H9 (cell line): ENCODE measurements at regions not wholly inside any gene's neighbourhood (a gene's known extent, or its start where the extent isn't known, plus 50 kb on each side); places are given as distances from the start of the nearest gene placed in this dataset.
"Not testable (repeated sequence)": the region's sequence is repeated elsewhere in the genome, so short reads cannot be mapped to it uniquely, and the experiment has no call there.

Source experiments
- DNase-seq: peaks from one replicate; pipeline ENCODE4 v3.0.0-alpha.2; 2017
- H2AFZ ChIP-seq: one replicate; pipeline ENCODE4 v1.6.1; 2013; ENCODE audit warnings: mild to moderate bottlenecking, low read length, control low read depth, moderate library complexity
- H2AK5ac ChIP-seq: 2 replicates; pipeline ENCODE4 v1.6.1; 2013; ENCODE audit warnings: low read length, control low read depth, mixed read lengths; ENCODE audit not compliant: insufficient read length
- H2BK120ac ChIP-seq: one replicate; pipeline ENCODE4 v1.6.1; 2013; ENCODE audit warnings: low read depth, mild to moderate bottlenecking, low read length, control low read depth, inconsistent platforms; ENCODE audit not compliant: poor library complexity, severe bottlenecking
- H2BK12ac ChIP-seq: 2 replicates; pipeline ENCODE4 v1.6.1; 2013; ENCODE audit warnings: low read length, control low read depth, mixed read lengths, low read depth; ENCODE audit not compliant: insufficient read length
- H2BK15ac ChIP-seq: 2 replicates; pipeline ENCODE4 v1.6.1; 2013; ENCODE audit warnings: low read depth, low read length, control low read depth
- H2BK20ac ChIP-seq: one replicate; pipeline ENCODE4 v1.6.1; 2013; ENCODE audit warnings: low read depth, mild to moderate bottlenecking, low read length, control low read depth, inconsistent platforms; ENCODE audit not compliant: poor library complexity, severe bottlenecking
- H2BK5ac ChIP-seq: 2 replicates; pipeline ENCODE4 v1.6.1; 2013; ENCODE audit warnings: low read length, control low read depth, mixed read lengths; ENCODE audit not compliant: insufficient read length
- H3K14ac ChIP-seq: 2 replicates; pipeline ENCODE4 v1.6.1; 2013; ENCODE audit warnings: low read length, control low read depth; ENCODE audit not compliant: insufficient read depth
- H3K18ac ChIP-seq: 2 replicates; pipeline ENCODE4 v1.6.1; 2013; ENCODE audit warnings: low read depth, mild to moderate bottlenecking, mixed read lengths, low read length, control low read depth; ENCODE audit not compliant: insufficient read length
- H3K23ac ChIP-seq: 2 replicates; pipeline ENCODE4 v1.6.1; 2013; ENCODE audit warnings: low read length, control low read depth, mixed read lengths, low read depth; ENCODE audit not compliant: insufficient read length
- H3K23me2 ChIP-seq: 2 replicates; pipeline ENCODE4 v1.6.1; 2013; ENCODE audit warnings: low read depth, mild to moderate bottlenecking, mixed read lengths, low read length, control low read depth; ENCODE audit not compliant: insufficient read length, poor library complexity, severe bottlenecking
- H3K27ac ChIP-seq: 2 replicates; pipeline ENCODE4 v1.5.1; 2013; ENCODE audit warnings: low read length, control low read depth, mixed read lengths, low read depth; ENCODE audit not compliant: insufficient read length
- H3K27me3 ChIP-seq: 2 replicates; pipeline ENCODE4 v1.6.1; 2013; ENCODE audit warnings: low read length, control low read depth, inconsistent platforms; ENCODE audit not compliant: insufficient read depth
- H3K4ac ChIP-seq: 2 replicates; pipeline ENCODE4 v1.6.1; 2013; ENCODE audit warnings: low read depth, mild to moderate bottlenecking, control low read depth, inconsistent platforms, low read length, moderate library complexity
- H3K4me1 ChIP-seq: 2 replicates; pipeline ENCODE4 v1.6.1; 2013; ENCODE audit warnings: low read length, control low read depth, inconsistent platforms; ENCODE audit not compliant: insufficient read depth
- H3K4me2 ChIP-seq: 2 replicates; pipeline ENCODE4 v1.6.1; 2013; ENCODE audit warnings: low read length, control low read depth, mixed read lengths; ENCODE audit not compliant: insufficient read length, insufficient read depth
- H3K56ac ChIP-seq: 2 replicates; pipeline ENCODE4 v1.6.1; 2013; ENCODE audit warnings: low read depth, mild to moderate bottlenecking, mixed read lengths, low read length, control low read depth; ENCODE audit not compliant: insufficient read length
- H3K79me1 ChIP-seq: 2 replicates; pipeline ENCODE4 v1.6.1; 2013; ENCODE audit warnings: low read depth, mild to moderate bottlenecking, moderate library complexity, low read length, control low read depth, inconsistent platforms; ENCODE audit not compliant: insufficient read depth, poor library complexity, severe bottlenecking
- H3K79me2 ChIP-seq: 2 replicates; pipeline ENCODE4 v1.6.1; 2013; ENCODE audit warnings: low read length, control low read depth, inconsistent platforms; ENCODE audit not compliant: insufficient read depth
- H3K9ac ChIP-seq: 2 replicates; pipeline ENCODE4 v1.6.1; 2013; ENCODE audit warnings: low read length, control low read depth, mixed read lengths; ENCODE audit not compliant: insufficient read length; ENCODE audit errors: extremely low read depth
- H3K9me3 ChIP-seq: one replicate; pipeline ENCODE4 v1.6.1; 2013; ENCODE audit warnings: low read depth, low read length, inconsistent platforms; ENCODE audit not compliant: control insufficient read depth
- H3T11ph ChIP-seq: one replicate; pipeline ENCODE4 v1.6.1; 2013; ENCODE audit warnings: mild to moderate bottlenecking, low read length, control low read depth, inconsistent platforms
- H4K20me1 ChIP-seq: one replicate; pipeline ENCODE4 v1.6.1; 2013; ENCODE audit not compliant: control insufficient read depth, insufficient read length, insufficient read depth
- H4K5ac ChIP-seq: 2 replicates; pipeline ENCODE4 v1.6.1; 2013; ENCODE audit warnings: low read depth, mild to moderate bottlenecking, mixed read lengths, low read length, control low read depth; ENCODE audit not compliant: insufficient read length
- H4K8ac ChIP-seq: replicated peaks from 2 replicates; pipeline ENCODE4 v1.6.1; 2013; ENCODE audit warnings: low read length, control low read depth, mixed read lengths, low read depth; ENCODE audit not compliant: insufficient read length
- H4K91ac ChIP-seq: 2 replicates; pipeline ENCODE4 v1.6.1; 2013; ENCODE audit warnings: low read depth, mild to moderate bottlenecking, moderate library complexity, mixed read lengths, low read length, control low read depth; ENCODE audit not compliant: insufficient read length
- H3K27ac Mint-ChIP-seq, 3 experiments: 2 replicates in 2 of 3; 3 replicates in 1 of 3; pipeline ENCODE4 v1.8.0; 2020 to 2021; ENCODE audit warnings: mixed read lengths in 3 of 3, mild to moderate bottlenecking in 1 of 3, moderate library complexity in 1 of 3
- H3K27me3 Mint-ChIP-seq: 2 replicates; pipeline ENCODE4 v1.8.0; 2021; ENCODE audit warnings: low read depth, mild to moderate bottlenecking, moderate library complexity, mixed read lengths
- H3K36me3 Mint-ChIP-seq, 3 experiments: 2 replicates in 2 of 3; 3 replicates in 1 of 3; pipeline ENCODE4 v1.8.0; 2020 to 2021; ENCODE audit warnings: low read depth in 3 of 3, mixed read lengths in 3 of 3; ENCODE audit not compliant: insufficient read depth in 1 of 3
- H3K4me1 Mint-ChIP-seq, 2 experiments: 2 replicates each; pipeline ENCODE4 v1.8.0; 2020; ENCODE audit warnings: mixed read lengths in 2 of 2
- H3K4me3 Mint-ChIP-seq, 2 experiments: 2 replicates in 1 of 2; 3 replicates in 1 of 2; pipeline ENCODE4 v1.8.0; 2020 to 2021; ENCODE audit warnings: mild to moderate bottlenecking in 2 of 2, mixed read lengths in 2 of 2, moderate library complexity in 1 of 2
- H3K9me3 Mint-ChIP-seq, 2 experiments: 2 replicates in 1 of 2; 3 replicates in 1 of 2; pipeline ENCODE4 v1.8.0; 2020; ENCODE audit warnings: mild to moderate bottlenecking in 2 of 2, mixed read lengths in 2 of 2, moderate library complexity in 1 of 2
- CTCF ChIP-seq: fragments of 200-600 bp; sonication (generic); conservative IDR thresholded peaks from 3 replicates; pipeline ENCODE4 v1.8.0; 2021; ENCODE audit warnings: antibody characterized with exemption, mild to moderate bottlenecking
- WGBS: extraction: QIAGEN DNeasy Blood & Tissue Kit; methylation state at CpG from one replicate; pipeline ENCODE4 v1.1.7; 2013; ENCODE audit warnings: missing lambda C conversion rate, low lambda C conversion rate, mixed read lengths; ENCODE audit not compliant: insufficient read length; ENCODE audit errors: extremely low coverage; 5-methylcytosine and 5-hydroxymethylcytosine counted together

GRCh38 chrX:1059576-1060561 lies 152.6 kb downstream of the CRLF2 start:
- Histone ChIP-seq H2BK120ac (no peak overlapping the region), H4K91ac (no peak overlapping the region), H2BK20ac (no peak overlapping the region), H3K56ac (no peak overlapping the region), H3K4me1 (no peaks in the 10 kb centered on the region), H3K23me2 (no peaks in the 10 kb centered on the region), H3K79me2 (no peaks in the 10 kb centered on the region), H3T11ph (no peak overlapping the region), H3K4me2 (no peak overlapping the region), H4K20me1 (no peaks in the 10 kb centered on the region), H3K23ac (no peak overlapping the region), H3K27me3 (no peaks in the 10 kb centered on the region), H2BK12ac (no peak overlapping the region), H3K9ac (no peak overlapping the region), H2BK5ac (no peak overlapping the region), H3K18ac (peak overlapping the region; percentile 15), H3K4ac (no peak overlapping the region; the same call in 1 of the 2 replicates), H3K9me3 (no peaks in the 10 kb centered on the region), H3K79me1 (no peaks in the 10 kb centered on the region), H2AK5ac (no peak overlapping the region), H4K5ac (peak overlapping the region; percentile 76), H3K14ac (no peak overlapping the region), H2BK15ac (no peak overlapping the region; the same call in 1 of the 2 replicates), H4K8ac (peak overlapping the region; percentile 97), H3K27ac (no peak overlapping the region), H2AFZ (no peak overlapping the region)
- H3K36me3 Mint-ChIP-seq = peaks cover 4 to 25% (median 6%) of the 10 kb centered on the region in 3 experiments
- no CpG with 5 or more reads among the region's 34 CpGs for WGBS
- TF ChIP-seq CTCF = no peak
- H3K27me3 Mint-ChIP-seq = no peaks in the 10 kb centered on the region; the same call in 1 of the 2 replicates
- H3K27ac Mint-ChIP-seq = peak overlapping the region in 1 of 3 experiments; percentile 35; a peak in 1 of 7 replicates
- peaks cover 21 to 28% of the 10 kb centered on the region in 2 experiments for H3K9me3 Mint-ChIP-seq
- H3K4me3 Mint-ChIP-seq = no peak overlapping the region
- no peaks in the 10 kb centered on the region for H3K4me1 Mint-ChIP-seq
- DNase-seq = no peak

- H3T11ph ChIP-seq, H3K23ac ChIP-seq, H3K4me2 ChIP-seq, H3K56ac ChIP-seq, H3K9me3 ChIP-seq, H3K18ac ChIP-seq, H4K5ac ChIP-seq, H3K27me3 ChIP-seq, H4K20me1 ChIP-seq, H2AK5ac ChIP-seq, H3K4me3 Mint-ChIP-seq, H3K14ac ChIP-seq, H3K4me1 ChIP-seq, H4K8ac ChIP-seq, H3K79me1 ChIP-seq, H2BK20ac ChIP-seq, H3K27me3 Mint-ChIP-seq, H2BK5ac ChIP-seq, DNase-seq, H3K9ac ChIP-seq, H3K27ac Mint-ChIP-seq, H3K4ac ChIP-seq, H3K23me2 ChIP-seq, H2BK120ac ChIP-seq, H3K79me2 ChIP-seq, H3K27ac ChIP-seq, H3K4me1 Mint-ChIP-seq, H2AFZ ChIP-seq, H2BK12ac ChIP-seq, H2BK15ac ChIP-seq, H4K91ac ChIP-seq: not testable (repeated sequence)
- no CpG with 5 or more reads among the region's 2 CpGs for WGBS
- peaks cover 0 to 19% (median 5%) of the 10 kb centered on the region in 3 experiments; a peak in 5 of 7 replicates for H3K36me3 Mint-ChIP-seq
- peaks cover 32 to 33% of the 10 kb centered on the region in 2 experiments for H3K9me3 Mint-ChIP-seq
These were observed 158.8 kb downstream of the CRLF2 start for GRCh38 chrX:1053600-1053999.
